IPS-18a (cell line): ENCODE measurements at regions not wholly inside any gene's neighbourhood (a gene's known extent, or its start where the extent isn't known, plus 50 kb on each side); places are given as distances from the start of the nearest gene placed in this dataset.

Source experiments
- H3K27ac ChIP-seq: one replicate; pipeline ENCODE4 v1.5.1; 2013; ENCODE audit warnings: low read length
- H3K27me3 ChIP-seq: one replicate; pipeline ENCODE4 v1.6.1; 2013; ENCODE audit warnings: mild to moderate bottlenecking, low read length; ENCODE audit not compliant: control insufficient read depth, insufficient read depth
- H3K36me3 ChIP-seq: one replicate; pipeline ENCODE4 v1.6.1; 2013; ENCODE audit warnings: low read depth, low read length; ENCODE audit not compliant: control insufficient read depth
- H3K4me1 ChIP-seq: one replicate; pipeline ENCODE4 v1.6.1; 2013; ENCODE audit warnings: low read depth, low read length; ENCODE audit not compliant: control insufficient read depth
- H3K4me3 ChIP-seq: one replicate; pipeline ENCODE4 v1.5.1; 2013; ENCODE audit warnings: low read length
- H3K9ac ChIP-seq: one replicate; pipeline ENCODE4 v1.6.1; 2013; ENCODE audit warnings: mild to moderate bottlenecking, low read length, moderate library complexity
- H3K9me3 ChIP-seq: one replicate; pipeline ENCODE4 v1.6.1; 2013; ENCODE audit warnings: low read depth, low read length; ENCODE audit not compliant: control insufficient read depth

GRCh38 chr15:93700051-93700450 is 531.3 kb upstream of the MCTP2 start:
- Histone ChIP-seq H3K27me3 (no peaks in the 10 kb centered on the region), H3K9me3 (peaks cover 7% of the 10 kb centered on the region), H3K4me1 (no peaks in the 10 kb centered on the region), H3K36me3 (no peaks in the 10 kb centered on the region), H3K4me3 (no peak overlapping the region), H3K27ac (no peak overlapping the region), H3K9ac (no peak overlapping the region)

GRCh38 chr15:93694033-93694432 is 537.3 kb upstream of the MCTP2 start:
- Histone ChIP-seq H3K27ac (no peak overlapping the region), H3K9ac (no peak overlapping the region), H3K27me3 (no peaks in the 10 kb centered on the region), H3K4me3 (no peak overlapping the region), H3K4me1 (no peaks in the 10 kb centered on the region), H3K9me3 (peaks cover 7% of the 10 kb centered on the region), H3K36me3 (no peaks in the 10 kb centered on the region)

GRCh38 chr15:93683651-93684050 is 547.7 kb upstream of the MCTP2 start:
- H3K36me3 ChIP-seq: no peaks in the 10 kb centered on the region
- H3K27ac ChIP-seq: no peak overlapping the region
- no peak overlapping the region for H3K9ac ChIP-seq
- peaks cover 22% of the 10 kb centered on the region for H3K9me3 ChIP-seq
- no peaks in the 10 kb centered on the region for H3K4me1 ChIP-seq
- H3K4me3 ChIP-seq: no peak overlapping the region
- no peaks in the 10 kb centered on the region for H3K27me3 ChIP-seq

- Histone ChIP-seq H3K9ac (no peak overlapping the region), H3K36me3 (no peaks in the 10 kb centered on the region)
These were observed 559.9 kb upstream of the MCTP2 start for GRCh38 chr15:93671387-93671943.

GRCh38 chr15:93670931-93671330 is 560.4 kb upstream of the MCTP2 start:
- no peaks in the 10 kb centered on the region for H3K4me1 ChIP-seq
- H3K27me3 ChIP-seq: no peaks in the 10 kb centered on the region
- no peaks in the 10 kb centered on the region for H3K9me3 ChIP-seq
- H3K36me3 ChIP-seq: no peaks in the 10 kb centered on the region
- no peak overlapping the region for H3K27ac ChIP-seq
- no peak overlapping the region for H3K4me3 ChIP-seq
- H3K9ac ChIP-seq: no peak overlapping the region

More at GRCh38 chr15:93671387-93671943, 559.9 kb upstream of the MCTP2 start:
- Histone ChIP-seq H3K27me3 (no peaks in the 10 kb centered on the region), H3K4me1 (no peaks in the 10 kb centered on the region), H3K9me3 (no peaks in the 10 kb centered on the region), H3K27ac (no peak overlapping the region), H3K4me3 (no peak overlapping the region)

GRCh38 chr15:93664213-93664956 is 567.0 kb upstream of the MCTP2 start:
- Histone ChIP-seq H3K9ac (no peak overlapping the region), H3K4me3 (no peak overlapping the region), H3K4me1 (peaks cover 27% of the 10 kb centered on the region)

DNA sequence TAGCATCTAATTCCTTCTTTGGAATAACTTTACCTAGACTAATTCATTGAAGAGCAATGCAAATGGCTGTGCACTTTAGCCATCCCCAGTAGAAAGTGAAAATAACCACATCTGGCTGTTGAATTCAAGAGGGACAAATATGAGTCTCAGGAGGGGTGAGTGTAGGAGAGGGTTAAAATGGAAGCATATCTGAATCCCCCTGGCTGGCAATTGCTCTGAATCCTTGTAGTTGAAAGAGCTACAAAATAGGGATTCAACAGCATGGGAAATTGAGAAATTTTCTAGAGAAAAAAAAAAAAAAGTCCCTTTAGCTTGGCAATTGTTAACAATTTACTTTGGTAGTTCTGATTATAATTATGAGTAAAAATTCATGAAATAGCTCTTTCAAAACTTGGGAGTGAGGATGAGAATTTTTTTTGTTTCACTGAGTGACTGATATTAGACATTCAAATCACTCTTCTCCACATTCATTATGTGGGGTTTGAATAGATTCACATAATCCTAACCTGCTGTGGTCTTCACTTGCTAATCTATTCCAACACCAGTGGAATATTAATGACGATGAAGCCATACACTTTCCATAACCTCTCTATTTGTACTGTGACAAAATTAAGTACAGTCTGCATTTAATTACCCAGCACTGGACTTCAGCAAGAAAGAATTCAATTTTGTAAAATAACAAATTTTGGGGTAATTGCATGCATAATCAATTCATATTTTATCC is 569.0 kb upstream of the MCTP2 start:
- Histone ChIP-seq H3K36me3 (no peaks in the 10 kb centered on the region), H3K27ac (no peak overlapping the region), H3K9me3 (no peaks in the 10 kb centered on the region), H3K4me1 (peaks cover 27% of the 10 kb centered on the region), H3K27me3 (no peaks in the 10 kb centered on the region), H3K9ac (no peak overlapping the region), H3K4me3 (no peak overlapping the region)

More at GRCh38 chr15:93664213-93664956, 567.0 kb upstream of the MCTP2 start:
- Histone ChIP-seq H3K27ac (no peak overlapping the region), H3K27me3 (no peaks in the 10 kb centered on the region), H3K36me3 (no peaks in the 10 kb centered on the region), H3K9me3 (no peaks in the 10 kb centered on the region)

DNA sequence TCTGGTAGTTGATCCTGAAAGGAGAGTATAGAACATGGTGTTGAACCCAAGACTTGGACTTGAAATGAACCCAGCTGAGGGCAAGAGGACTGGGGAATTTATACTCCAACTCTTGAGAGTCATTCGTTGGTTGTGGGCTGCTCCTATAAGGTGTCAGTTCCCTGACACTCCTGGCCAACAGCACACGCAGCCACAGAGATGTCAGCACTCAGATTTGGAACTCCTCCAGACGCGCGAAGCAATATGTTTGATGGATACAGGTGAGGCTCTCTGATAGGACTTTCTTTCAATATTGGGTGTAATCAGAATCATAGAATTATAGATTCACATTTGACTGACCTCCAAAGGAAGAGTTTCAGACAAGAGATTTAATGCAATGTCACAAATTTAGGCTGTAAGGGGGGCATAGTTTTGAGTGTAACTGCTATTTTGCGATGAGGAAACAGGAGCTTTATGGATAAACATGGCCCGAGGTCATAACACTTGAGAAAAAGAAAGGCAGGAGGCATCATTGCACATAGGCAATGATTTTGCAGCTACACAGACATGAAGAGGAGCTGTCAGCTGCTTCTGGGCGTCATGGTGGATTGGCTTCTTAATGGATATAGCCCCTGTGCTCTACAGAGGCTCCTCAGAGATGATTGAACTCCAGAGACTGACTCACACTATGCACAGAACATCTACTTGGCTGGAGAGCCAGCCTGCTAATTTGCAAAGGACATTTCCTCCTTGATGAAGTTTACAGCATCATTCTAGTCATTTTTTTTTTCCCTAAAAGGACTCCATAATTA is 569.2 kb upstream of the RGMA start:
- no peak overlapping the region for H3K4me3 ChIP-seq
- H3K27ac ChIP-seq: no peak overlapping the region
- H3K4me1 ChIP-seq: peaks cover 9% of the 10 kb centered on the region
- H3K36me3 ChIP-seq: no peaks in the 10 kb centered on the region
- H3K27me3 ChIP-seq: no peaks in the 10 kb centered on the region
- no peak overlapping the region for H3K9ac ChIP-seq
- no peaks in the 10 kb centered on the region for H3K9me3 ChIP-seq

DNA sequence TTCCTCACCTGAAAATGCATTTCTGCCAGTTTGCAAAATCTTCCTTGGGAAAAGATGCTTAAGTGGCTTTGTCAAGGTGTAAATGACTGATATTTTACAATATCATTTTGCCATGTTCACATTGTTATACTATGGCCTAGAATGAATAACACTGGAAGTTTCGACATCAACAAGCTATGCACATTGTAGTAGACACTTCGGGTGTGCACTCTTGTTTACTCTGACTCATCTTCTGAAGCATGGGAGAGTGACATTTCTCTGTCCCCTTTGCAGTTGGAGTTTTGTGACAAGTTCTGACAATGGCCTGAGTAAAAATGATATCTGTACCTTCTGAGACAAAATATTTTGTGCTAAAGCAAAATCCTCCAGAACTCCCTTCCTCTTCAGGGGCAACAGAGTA is 567.0 kb upstream of the RGMA start:
- Histone ChIP-seq H3K27ac (no peak overlapping the region), H3K27me3 (no peaks in the 10 kb centered on the region), H3K9ac (no peak overlapping the region), H3K36me3 (no peaks in the 10 kb centered on the region), H3K4me3 (no peak overlapping the region), H3K4me1 (no peaks in the 10 kb centered on the region), H3K9me3 (no peaks in the 10 kb centered on the region)

DNA sequence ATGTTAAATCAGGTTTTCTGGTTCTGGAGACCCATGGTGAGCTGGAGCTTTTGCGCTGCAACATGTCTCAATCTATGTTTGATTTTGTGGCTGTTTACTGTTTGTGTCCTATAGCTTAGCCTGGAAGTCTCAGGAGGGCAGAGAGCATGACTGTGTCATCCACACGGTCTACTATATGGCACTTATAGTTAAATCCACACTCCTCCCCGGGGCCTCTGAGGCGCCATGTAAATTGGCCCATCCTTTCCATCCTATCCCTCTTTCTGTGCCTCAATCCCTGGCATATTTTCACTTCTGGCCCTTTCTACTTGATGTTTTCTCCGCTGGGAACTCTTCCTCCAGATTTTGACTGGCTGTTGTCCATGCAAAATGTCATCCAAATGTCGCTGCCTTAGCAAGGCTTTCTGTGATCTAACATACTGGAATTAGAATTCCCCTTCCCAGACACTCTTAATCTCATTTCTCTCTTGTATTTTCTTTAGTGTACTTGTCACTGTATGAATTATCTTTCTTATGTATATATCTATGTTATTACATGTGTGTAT is 560.8 kb upstream of the RGMA start:
- Histone ChIP-seq H3K27me3 (no peaks in the 10 kb centered on the region), H3K27ac (no peak overlapping the region), H3K4me3 (no peak overlapping the region), H3K36me3 (no peaks in the 10 kb centered on the region), H3K4me1 (no peaks in the 10 kb centered on the region), H3K9me3 (no peaks in the 10 kb centered on the region), H3K9ac (no peak overlapping the region)

GRCh38 chr15:93646193-93646592 is 557.2 kb upstream of the RGMA start:
- no peaks in the 10 kb centered on the region for H3K36me3 ChIP-seq
- no peaks in the 10 kb centered on the region for H3K9me3 ChIP-seq
- H3K4me3 ChIP-seq: no peak overlapping the region
- H3K27ac ChIP-seq: no peak overlapping the region
- H3K27me3 ChIP-seq: no peaks in the 10 kb centered on the region
- H3K4me1 ChIP-seq: no peaks in the 10 kb centered on the region
- H3K9ac ChIP-seq: no peak overlapping the region
